Right lobe of liver (tissue), 6 donors: ENCODE measurements at regions not wholly inside any gene's neighbourhood (a gene's known extent, or its start where the extent isn't known, plus 50 kb on each side); places are given as distances from the start of the nearest gene placed in this dataset.

Experiments
- ATAC-seq, 4 donors: fragments of 200-7000 bp; cut with Tn5 transposase; one replicate each; pipeline ENCODE4 v1.9.1; 2020; ENCODE audit warnings: mild to moderate bottlenecking in 4 of 4, moderate library complexity in 4 of 4
- DNase-seq, 3 donors: peaks; one replicate each; pipeline ENCODE4 v3.0.0-alpha.2; 2020
- H3K27ac ChIP-seq, 3 donors: fragments of 200-600 bp; one replicate each; pipeline ENCODE4 v1.8.0; 2022
- H3K27me3 ChIP-seq, 2 donors: fragments of 200-600 bp; one replicate each; pipeline ENCODE4 v1.8.0; 2022
- H3K36me3 ChIP-seq, 4 donors: fragments of 200-600 bp; sonication (generic) in 1 of 4; one replicate each; pipeline versions ENCODE4 v1.5.1 to v1.8.0; 2017 to 2022; ENCODE audit warnings: control low read depth in 1 of 4
- H3K4me1 ChIP-seq, 4 donors: fragments of 200-600 bp; sonication (generic) in 1 of 4; one replicate each; pipeline versions ENCODE4 v1.5.1 to v1.8.0; 2017 to 2022; ENCODE audit warnings: control low read depth in 1 of 4
- H3K4me3 ChIP-seq, 3 donors: fragments of 200-600 bp; one replicate each; pipeline ENCODE4 v1.8.0; 2022
- H3K9me3 ChIP-seq, 4 donors: fragments of 200-600 bp; sonication (generic) in 1 of 4; one replicate each; pipeline versions ENCODE4 v1.5.1 to v1.8.0; 2017 to 2022; ENCODE audit warnings: control low read depth in 1 of 4
- CTCF ChIP-seq, 4 donors: fragments of 200-600 bp in 3 of 4; fragments of 450-650 bp in 1 of 4; IDR thresholded peaks; one replicate each; pipeline versions ENCODE4 v1.5.1 to v1.8.0; 2016 to 2022; ENCODE audit warnings: antibody characterized with exemption in 4 of 4, mild to moderate bottlenecking in 2 of 4
- POLR2A ChIP-seq: fragments of 450-650 bp; IDR thresholded peaks from one replicate; pipeline ENCODE4 v1.6.1; 2017; ENCODE audit warnings: antibody characterized with exemption, mild to moderate bottlenecking
- WGBS: methylation state at CpG from one replicate; pipeline ENCODE4 v1.1.6; 2018; ENCODE audit warnings: low coverage, low lambda C conversion rate; ENCODE audit not compliant: insufficient coverage; ENCODE audit errors: missing lambda C conversion rate; 5-methylcytosine and 5-hydroxymethylcytosine counted together
- intact Hi-C, 2 donors: fragments of 100-400 bp; cut with DNase I; formaldehyde crosslinking; loops; one replicate each; pipeline versions ENCODE4 v1.11.2 to v1.14.1; 2022
- donor health status: DM: no; HTN: yes; CAD: no.
- donor health status: DM: no; HTN: no; CAD: no.
- donor health status: DM: no; HTN: no; CAD: no.
- donor health status: DM: no; HTN: yes; CAD: no.
- donor health status: DM: no; HTN: yes; CAD: no.

GRCh38 chr4:56206258-56206657 is 181.0 kb downstream of the AASDH start:
- ATAC-seq (no peak), DNase-seq (no peak)
- TF ChIP-seq POLR2A: no peak
- TF ChIP-seq CTCF (IDR thresholded peaks at IDR 0.05): no peak
- H3K36me3 ChIP-seq: no peaks in the 10 kb centered on the region
- no peaks in the 10 kb centered on the region for H3K9me3 ChIP-seq
- intact Hi-C loops: no loop called here
- no peak overlapping the region for H3K27ac ChIP-seq
- H3K4me3 ChIP-seq: no peak overlapping the region
- H3K4me1 ChIP-seq: no peaks in the 10 kb centered on the region
- 71% methylated on average over 4 of the region's 4 CpGs for WGBS
- no peaks in the 10 kb centered on the region for H3K27me3 ChIP-seq

GRCh38 chr4:56200275-56200674 is 187.0 kb downstream of the AASDH start:
- no peak for ATAC-seq
- Histone ChIP-seq H3K27ac (no peak overlapping the region), H3K36me3 (no peaks in the 10 kb centered on the region), H3K4me1 (no peaks in the 10 kb centered on the region), H3K9me3 (no peaks in the 10 kb centered on the region), H3K4me3 (no peak overlapping the region), H3K27me3 (no peaks in the 10 kb centered on the region)
- intact Hi-C loops: no loop called here
- WGBS: 35% methylated on average over 1 of the region's 1 CpG
- no peak for DNase-seq
- TF ChIP-seq POLR2A (no peak), CTCF (IDR thresholded peaks at IDR 0.05) (no peak)

GRCh38 chr4:56198265-56198664 is 189.0 kb downstream of the AASDH start:
- intact Hi-C loops: no loop called here

DNA sequence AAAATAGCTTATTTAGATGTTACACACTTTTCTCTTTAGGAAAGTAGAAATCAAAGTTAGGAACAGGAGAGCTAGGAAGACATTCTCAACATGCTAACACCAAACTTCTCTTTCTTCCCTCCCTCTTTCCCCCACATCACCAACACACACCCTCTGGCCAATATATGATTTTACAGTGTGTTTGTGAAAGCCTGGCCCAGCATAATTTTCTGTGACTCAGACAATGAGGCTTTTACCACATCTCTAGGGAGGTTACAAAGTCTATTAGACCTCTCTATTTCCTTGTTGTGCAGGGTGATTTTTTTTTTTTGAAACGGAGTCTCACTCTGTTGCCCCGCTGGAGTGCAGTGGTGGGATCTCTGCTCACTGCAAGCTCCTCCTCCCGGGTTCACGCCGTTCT is 189.9 kb downstream of the AASDH start:
- TF ChIP-seq CTCF (IDR thresholded peaks at IDR 0.05) (no peak), POLR2A (no peak)
- 81% methylated on average over 5 of the region's 5 CpGs for WGBS
- ATAC-seq (no peak), DNase-seq (no peak)
- Histone ChIP-seq H3K9me3 (no peaks in the 10 kb centered on the region), H3K27me3 (no peaks in the 10 kb centered on the region), H3K4me3 (no peak overlapping the region), H3K27ac (no peak overlapping the region), H3K4me1 (no peaks in the 10 kb centered on the region), H3K36me3 (no peaks in the 10 kb centered on the region)
- intact Hi-C loops: no loop called here

More at GRCh38 chr4:56198265-56198664, 189.0 kb downstream of the AASDH start:
- no peak for DNase-seq
- TF ChIP-seq CTCF (IDR thresholded peaks at IDR 0.05) (no peak), POLR2A (no peak)
- no peak overlapping the region for H3K4me3 ChIP-seq
- no peaks in the 10 kb centered on the region for H3K9me3 ChIP-seq
- WGBS: 68% methylated on average over 2 of the region's 2 CpGs
- no peak overlapping the region for H3K27ac ChIP-seq
- no peaks in the 10 kb centered on the region for H3K4me1 ChIP-seq
- ATAC-seq: no peak
- no peaks in the 10 kb centered on the region for H3K36me3 ChIP-seq
- H3K27me3 ChIP-seq: no peaks in the 10 kb centered on the region

DNA sequence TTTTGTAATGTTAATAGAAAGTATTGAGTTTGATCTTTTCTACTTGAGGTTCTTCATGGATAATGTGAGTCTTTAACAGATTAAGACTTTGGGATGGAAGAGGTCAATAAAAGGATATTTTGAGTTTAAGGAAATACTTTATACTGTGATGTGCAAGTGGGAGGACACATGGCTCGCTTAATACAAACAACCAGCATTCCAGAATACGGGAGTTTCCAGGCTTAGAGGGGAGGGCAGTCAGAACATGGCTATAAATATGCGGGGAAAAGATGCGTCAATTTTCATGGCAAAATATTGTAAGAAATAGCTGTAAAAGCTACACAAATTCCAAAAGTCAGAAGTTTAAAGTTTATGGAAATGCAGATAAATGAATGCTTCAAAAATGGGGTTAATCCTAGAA is 192.3 kb downstream of the AASDH start:
- ATAC-seq: no peak
- 63% methylated on average over 4 of the region's 4 CpGs for WGBS
- no peaks in the 10 kb centered on the region for H3K9me3 ChIP-seq

More for the DNA sequence above, 192.3 kb downstream of the AASDH start:
- H3K4me3 ChIP-seq: no peak overlapping the region
- no peak overlapping the region for H3K27ac ChIP-seq
- H3K36me3 ChIP-seq: no peaks in the 10 kb centered on the region
- intact Hi-C loops: no loop called here
- DNase-seq: no peak
- no peaks in the 10 kb centered on the region for H3K27me3 ChIP-seq
- no peaks in the 10 kb centered on the region for H3K4me1 ChIP-seq
- no peak for TF ChIP-seq CTCF (IDR thresholded peaks at IDR 0.05)
- no peak for TF ChIP-seq POLR2A
